Neural crest cell (in vitro differentiated cells): ENCODE measurements at regions not wholly inside any gene's neighbourhood (a gene's known extent, or its start where the extent isn't known, plus 50 kb on each side); places are given as distances from the start of the nearest gene placed in this dataset.

Experiments used
- DNase-seq: peaks from one replicate; pipeline ENCODE4 v3.0.0; 2021; ENCODE audit warnings: low read depth, mixed read lengths, low spot score
- H3K27ac Mint-ChIP-seq: one replicate; pipeline ENCODE4 v1.8.0; 2021; ENCODE audit warnings: mild to moderate bottlenecking, mixed read lengths; ENCODE audit not compliant: unreplicated experiment
- H3K27me3 Mint-ChIP-seq: 2 replicates; pipeline ENCODE4 v1.8.0; 2021; ENCODE audit warnings: low read depth, mild to moderate bottlenecking, mixed read lengths
- H3K36me3 Mint-ChIP-seq: 2 replicates; pipeline ENCODE4 v1.8.0; 2021; ENCODE audit warnings: low read depth, mild to moderate bottlenecking, mixed read lengths
- H3K4me1 Mint-ChIP-seq: 2 replicates; pipeline ENCODE4 v1.8.0; 2021; ENCODE audit warnings: mixed read lengths
- H3K4me3 Mint-ChIP-seq: one replicate; pipeline ENCODE4 v1.8.0; 2021; ENCODE audit warnings: mild to moderate bottlenecking, mixed read lengths
- H3K9me3 Mint-ChIP-seq: 2 replicates; pipeline ENCODE4 v1.8.0; 2021; ENCODE audit warnings: mixed read lengths
- TF ChIP-seq, protein P1 (sequence below): fragments of 200-600 bp; sonication (generic); conservative IDR thresholded peaks from 2 replicates; pipeline ENCODE4 v1.5.0; 2021; ENCODE audit warnings: antibody characterized with exemption, mild to moderate bottlenecking

DNA sequence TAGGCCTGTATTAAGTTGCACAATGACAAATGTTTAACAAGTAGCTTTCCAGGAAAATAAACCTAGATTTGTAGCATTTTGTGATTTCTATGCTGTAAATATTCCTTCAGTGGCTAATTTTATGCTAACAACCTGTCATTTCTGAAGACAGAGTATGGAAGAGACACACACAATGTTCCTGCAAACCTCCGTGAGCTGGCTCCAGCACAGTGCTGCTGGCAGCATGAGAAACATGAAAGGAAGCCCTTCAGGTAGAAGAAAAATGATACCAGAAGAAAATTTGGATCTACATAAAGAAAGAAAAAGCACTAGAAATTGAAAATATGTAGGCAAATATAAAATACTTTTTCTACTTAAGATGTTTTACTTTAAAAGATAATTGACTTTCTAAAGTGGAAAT lies 69.5 kb upstream of the CTTNBP2 start:
- TF ChIP-seq, protein P1, sequence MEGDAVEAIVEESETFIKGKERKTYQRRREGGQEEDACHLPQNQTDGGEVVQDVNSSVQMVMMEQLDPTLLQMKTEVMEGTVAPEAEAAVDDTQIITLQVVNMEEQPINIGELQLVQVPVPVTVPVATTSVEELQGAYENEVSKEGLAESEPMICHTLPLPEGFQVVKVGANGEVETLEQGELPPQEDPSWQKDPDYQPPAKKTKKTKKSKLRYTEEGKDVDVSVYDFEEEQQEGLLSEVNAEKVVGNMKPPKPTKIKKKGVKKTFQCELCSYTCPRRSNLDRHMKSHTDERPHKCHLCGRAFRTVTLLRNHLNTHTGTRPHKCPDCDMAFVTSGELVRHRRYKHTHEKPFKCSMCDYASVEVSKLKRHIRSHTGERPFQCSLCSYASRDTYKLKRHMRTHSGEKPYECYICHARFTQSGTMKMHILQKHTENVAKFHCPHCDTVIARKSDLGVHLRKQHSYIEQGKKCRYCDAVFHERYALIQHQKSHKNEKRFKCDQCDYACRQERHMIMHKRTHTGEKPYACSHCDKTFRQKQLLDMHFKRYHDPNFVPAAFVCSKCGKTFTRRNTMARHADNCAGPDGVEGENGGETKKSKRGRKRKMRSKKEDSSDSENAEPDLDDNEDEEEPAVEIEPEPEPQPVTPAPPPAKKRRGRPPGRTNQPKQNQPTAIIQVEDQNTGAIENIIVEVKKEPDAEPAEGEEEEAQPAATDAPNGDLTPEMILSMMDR: no peak
- no peaks in the 10 kb centered on the region for H3K4me1 Mint-ChIP-seq
- no peak for DNase-seq
- no peak overlapping the region for H3K4me3 Mint-ChIP-seq
- no peak overlapping the region for H3K27ac Mint-ChIP-seq
- H3K9me3 Mint-ChIP-seq: peaks cover 6% of the 10 kb centered on the region
- H3K36me3 Mint-ChIP-seq: no peaks in the 10 kb centered on the region
- H3K27me3 Mint-ChIP-seq: no peaks in the 10 kb centered on the region

DNA sequence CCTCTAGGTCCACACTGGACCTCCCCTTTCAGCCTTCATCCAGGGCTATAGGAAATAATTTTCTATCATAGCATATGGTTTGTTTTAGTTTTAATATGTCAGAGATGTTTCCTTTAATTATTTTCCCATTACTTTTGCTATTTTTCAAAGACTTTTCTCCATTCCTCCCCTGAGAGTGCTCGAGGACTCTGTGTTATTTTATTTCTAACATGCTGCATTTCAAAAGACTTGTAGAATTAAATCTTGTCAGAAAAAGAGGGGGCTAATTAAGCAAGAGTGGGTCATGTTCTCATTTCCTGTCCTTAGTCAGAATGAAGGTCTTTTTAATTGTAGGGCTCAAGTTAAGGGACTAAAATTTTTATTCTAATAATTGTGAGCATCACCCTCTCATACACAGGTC lies 71.6 kb upstream of the CTTNBP2 start:
- no peak overlapping the region for H3K4me3 Mint-ChIP-seq
- H3K4me1 Mint-ChIP-seq: no peaks in the 10 kb centered on the region
- no peak overlapping the region for H3K27ac Mint-ChIP-seq
- DNase-seq: no peak
- H3K9me3 Mint-ChIP-seq: peaks cover 6% of the 10 kb centered on the region
- H3K36me3 Mint-ChIP-seq: no peaks in the 10 kb centered on the region
- TF ChIP-seq, protein P1: no peak
- H3K27me3 Mint-ChIP-seq: no peaks in the 10 kb centered on the region

DNA sequence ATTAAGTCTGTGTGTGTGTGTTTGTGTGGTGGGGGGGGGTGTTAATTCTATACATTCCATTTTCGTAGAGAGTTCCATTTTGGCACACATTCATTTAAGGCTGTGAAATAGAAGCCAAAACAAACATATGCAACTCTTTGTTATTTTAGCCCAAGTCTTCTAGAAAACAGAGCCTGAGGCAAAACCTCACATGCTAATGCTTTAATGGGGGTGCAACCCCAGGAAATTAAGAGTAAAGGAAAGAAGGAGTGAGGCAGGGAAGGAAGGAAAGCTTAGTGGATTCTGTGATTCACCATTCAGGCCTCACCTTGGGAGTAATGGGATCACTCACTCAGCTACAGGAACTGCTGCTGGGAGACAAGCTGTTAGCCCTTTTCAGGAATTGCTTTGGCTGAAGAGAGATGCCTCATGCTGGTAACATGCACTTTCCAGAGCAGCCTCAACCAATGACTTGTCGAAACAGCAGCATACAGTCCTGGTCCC lies 73.0 kb upstream of the CTTNBP2 start:
- no peak for DNase-seq
- Mint-ChIP-seq H3K4me3 (no peak overlapping the region), H3K9me3 (peaks cover 6% of the 10 kb centered on the region), H3K27me3 (no peaks in the 10 kb centered on the region), H3K4me1 (no peaks in the 10 kb centered on the region), H3K36me3 (no peaks in the 10 kb centered on the region), H3K27ac (no peak overlapping the region)
- TF ChIP-seq, protein P1: no peak

DNA sequence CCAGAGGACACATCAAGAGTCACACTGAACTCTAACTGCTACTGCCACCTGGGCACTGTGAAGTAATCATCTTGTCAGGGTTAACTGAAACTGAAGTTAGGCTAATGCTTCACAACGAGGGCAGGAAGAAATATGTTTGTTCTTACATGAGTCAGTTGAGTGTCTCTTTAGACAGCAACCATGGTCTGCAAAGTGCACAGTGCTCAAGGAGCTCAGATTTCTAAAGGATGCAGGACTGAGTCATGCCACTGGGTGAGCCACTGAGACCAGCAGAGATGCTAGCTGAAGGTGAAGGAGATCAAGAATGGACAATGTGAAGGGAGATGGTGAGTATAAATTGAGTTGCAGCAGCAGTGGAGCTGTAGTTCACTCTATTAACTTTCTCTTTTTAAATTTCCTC lies 76.0 kb upstream of the CTTNBP2 start:
- Mint-ChIP-seq H3K27ac (no peak overlapping the region), H3K9me3 (no peaks in the 10 kb centered on the region), H3K27me3 (no peaks in the 10 kb centered on the region), H3K4me1 (no peaks in the 10 kb centered on the region), H3K4me3 (no peak overlapping the region), H3K36me3 (no peaks in the 10 kb centered on the region)
- DNase-seq: no peak
- TF ChIP-seq, protein P1: no peak

DNA sequence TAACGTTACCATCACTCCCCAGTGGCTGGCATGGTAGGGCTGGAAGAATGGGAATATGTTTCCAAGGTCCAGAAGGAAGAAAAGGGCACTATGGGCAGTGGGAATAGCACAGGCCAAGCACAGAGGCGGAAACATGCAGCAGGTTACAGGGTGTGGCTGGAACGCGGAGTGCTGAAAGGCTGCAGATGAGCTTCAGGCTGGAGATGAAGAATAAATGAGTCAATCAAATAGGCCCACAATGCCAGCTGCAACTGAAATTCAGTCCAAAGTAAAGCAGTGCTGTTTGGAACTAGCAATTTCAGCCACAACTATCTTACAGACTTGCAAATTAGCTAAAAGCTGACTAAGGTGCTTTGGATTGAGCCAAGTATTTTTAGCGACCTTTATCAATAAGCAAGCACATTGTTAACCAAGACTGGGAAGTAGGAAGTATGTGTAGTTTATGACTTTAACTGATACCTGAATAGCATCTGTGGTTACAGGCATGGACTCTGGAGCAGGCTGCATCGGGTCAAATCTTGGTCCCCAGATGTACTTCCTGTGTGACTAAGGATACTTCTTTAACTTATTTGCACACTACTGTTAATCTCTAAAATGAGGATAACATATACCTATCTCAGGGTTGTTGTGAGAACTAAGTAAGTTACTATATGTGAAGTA lies 77.5 kb upstream of the CTTNBP2 start:
- Mint-ChIP-seq H3K36me3 (no peaks in the 10 kb centered on the region), H3K4me3 (no peak overlapping the region), H3K27me3 (no peaks in the 10 kb centered on the region), H3K27ac (no peak overlapping the region), H3K4me1 (no peaks in the 10 kb centered on the region), H3K9me3 (no peaks in the 10 kb centered on the region)
- no peak for DNase-seq
- TF ChIP-seq, protein P1: no peak
